ENCODE measurements at regions not wholly inside any gene's neighbourhood (a gene's known extent, or its start where the extent isn't known, plus 50 kb on each side); places are given as distances from the start of the nearest gene placed in this dataset.

GRCh38 chr18:4637876-4638275 lies 182.8 kb upstream of the DLGAP1 start:
- DNase-seq = no peak
- Histone ChIP-seq H2BK12ac (ENCODE audit: low read length in 2 of 2) (no peak overlapping the region), H2AFZ (ENCODE audit: low read depth, low read length) (no peak overlapping the region), H3K14ac (ENCODE audit: low read length in 2 of 2) (no peak overlapping the region), H4K8ac (ENCODE audit: low read length) (no peak overlapping the region), H3K18ac (ENCODE audit: low read depth in 1 of 2, low read length in 2 of 2) (no peak overlapping the region), H2BK15ac (ENCODE audit: low read depth, poor library complexity, severe bottlenecking) (no peak overlapping the region), H2AK5ac (ENCODE audit: low read length, severe bottlenecking) (no peak overlapping the region), H2BK120ac (ENCODE audit: low read depth, low read length) (no peak overlapping the region), H3K27me3 (ENCODE audit: control insufficient read depth in 1 of 2, insufficient read depth in 1 of 2, low read length in 2 of 2) (no peaks in the 10 kb centered on the region), H3K4me3 (ENCODE audit: insufficient read depth in 1 of 2, low read depth in 1 of 2, low read length in 2 of 2) (no peak overlapping the region), H3K27ac (ENCODE audit: low read length, poor library complexity, severe bottlenecking) (no peak overlapping the region), H3K4me2 (ENCODE audit: low read length, poor library complexity, severe bottlenecking) (no peak overlapping the region), H3K36me3 (ENCODE audit: control insufficient read depth in 1 of 2, insufficient read depth in 2 of 2, low read depth in 1 of 2, low read length in 2 of 2) (no peaks in the 10 kb centered on the region), H3K9me3 (ENCODE audit: control insufficient read depth, low read length) (peaks cover 22% of the 10 kb centered on the region), H3K23ac (ENCODE audit: low read length in 2 of 2) (no peak overlapping the region), H3K9ac (ENCODE audit: low read length) (no peak overlapping the region), H4K91ac (ENCODE audit: low read length) (no peak overlapping the region), H3K4me1 (ENCODE audit: control insufficient read depth, insufficient read depth, low read depth, low read length) (no peaks in the 10 kb centered on the region), H3K4ac (ENCODE audit: low read depth in 1 of 2, low read length in 2 of 2) (no peak overlapping the region), H3K79me1 (replicated peaks; ENCODE audit: low read length, poor library complexity, severe bottlenecking) (no peaks in the 10 kb centered on the region), H2BK5ac (ENCODE audit: low read depth, low read length, poor library complexity, severe bottlenecking) (no peak overlapping the region)
- 65% methylated on average over 2 of the region's 4 CpGs for WGBS

GRCh38 chr18:4636967-4637366 lies 181.9 kb upstream of the DLGAP1 start:
- no peak overlapping the region for H3K9ac ChIP-seq (ENCODE audit: low read length)
- no peak overlapping the region for H2BK12ac ChIP-seq (ENCODE audit: low read length in 2 of 2)
- H4K8ac ChIP-seq (ENCODE audit: low read length) = no peak overlapping the region
- H3K14ac ChIP-seq (ENCODE audit: low read length in 2 of 2) = no peak overlapping the region
- H3K4ac ChIP-seq (ENCODE audit: low read depth in 1 of 2, low read length in 2 of 2) = no peak overlapping the region
- H3K27me3 ChIP-seq (ENCODE audit: control insufficient read depth in 1 of 2, insufficient read depth in 1 of 2, low read length in 2 of 2) = no peaks in the 10 kb centered on the region
- no peak overlapping the region for H2BK5ac ChIP-seq (ENCODE audit: low read depth, low read length, poor library complexity, severe bottlenecking)
- H3K27ac ChIP-seq (ENCODE audit: low read length, poor library complexity, severe bottlenecking) = no peak overlapping the region
- DNase-seq = no peak
- no peaks in the 10 kb centered on the region for H3K36me3 ChIP-seq (ENCODE audit: control insufficient read depth in 1 of 2, insufficient read depth in 2 of 2, low read depth in 1 of 2, low read length in 2 of 2)
- H3K23ac ChIP-seq (ENCODE audit: low read length in 2 of 2) = no peak overlapping the region
- H2BK15ac ChIP-seq (ENCODE audit: low read depth, poor library complexity, severe bottlenecking) = no peak overlapping the region
- no peaks in the 10 kb centered on the region for H3K4me1 ChIP-seq (ENCODE audit: control insufficient read depth, insufficient read depth, low read depth, low read length)
- H3K79me1 ChIP-seq (replicated peaks; ENCODE audit: low read length, poor library complexity, severe bottlenecking) = no peaks in the 10 kb centered on the region
- WGBS = 25% methylated on average over 2 of the region's 4 CpGs
- H2AFZ ChIP-seq (ENCODE audit: low read depth, low read length) = no peak overlapping the region
- H3K9me3 ChIP-seq (ENCODE audit: control insufficient read depth, low read length) = peaks cover 27% of the 10 kb centered on the region
- no peak overlapping the region for H3K4me3 ChIP-seq (ENCODE audit: insufficient read depth in 1 of 2, low read depth in 1 of 2, low read length in 2 of 2)
- H3K18ac ChIP-seq (ENCODE audit: low read depth in 1 of 2, low read length in 2 of 2) = no peak overlapping the region
- no peak overlapping the region for H2BK120ac ChIP-seq (ENCODE audit: low read depth, low read length)
- no peak overlapping the region for H4K91ac ChIP-seq (ENCODE audit: low read length)
- H2AK5ac ChIP-seq (ENCODE audit: low read length, severe bottlenecking) = no peak overlapping the region
- H3K4me2 ChIP-seq (ENCODE audit: low read length, poor library complexity, severe bottlenecking) = no peak overlapping the region

- Histone ChIP-seq H2BK15ac (ENCODE audit: low read depth, poor library complexity, severe bottlenecking) (no peak overlapping the region), H3K4me1 (ENCODE audit: control insufficient read depth, insufficient read depth, low read depth, low read length) (no peaks in the 10 kb centered on the region), H3K23ac (ENCODE audit: low read length in 2 of 2) (no peak overlapping the region), H2AFZ (ENCODE audit: low read depth, low read length) (no peak overlapping the region), H3K4ac (ENCODE audit: low read depth in 1 of 2, low read length in 2 of 2) (no peak overlapping the region), H3K14ac (ENCODE audit: low read length in 2 of 2) (no peak overlapping the region), H3K36me3 (ENCODE audit: control insufficient read depth in 1 of 2, insufficient read depth in 2 of 2, low read depth in 1 of 2, low read length in 2 of 2) (no peaks in the 10 kb centered on the region), H3K18ac (ENCODE audit: low read depth in 1 of 2, low read length in 2 of 2) (no peak overlapping the region), H3K4me3 (ENCODE audit: insufficient read depth in 1 of 2, low read depth in 1 of 2, low read length in 2 of 2) (no peak overlapping the region), H3K27me3 (ENCODE audit: control insufficient read depth in 1 of 2, insufficient read depth in 1 of 2, low read length in 2 of 2) (no peaks in the 10 kb centered on the region), H3K27ac (ENCODE audit: low read length, poor library complexity, severe bottlenecking) (no peak overlapping the region), H2AK5ac (ENCODE audit: low read length, severe bottlenecking) (no peak overlapping the region), H2BK5ac (ENCODE audit: low read depth, low read length, poor library complexity, severe bottlenecking) (no peak overlapping the region), H4K8ac (ENCODE audit: low read length) (no peak overlapping the region), H3K79me1 (replicated peaks; ENCODE audit: low read length, poor library complexity, severe bottlenecking) (no peaks in the 10 kb centered on the region), H3K9ac (ENCODE audit: low read length) (no peak overlapping the region), H3K4me2 (ENCODE audit: low read length, poor library complexity, severe bottlenecking) (no peak overlapping the region), H3K9me3 (ENCODE audit: control insufficient read depth, low read length) (peaks cover 16% of the 10 kb centered on the region), H2BK120ac (ENCODE audit: low read depth, low read length) (no peak overlapping the region), H4K91ac (ENCODE audit: low read length) (no peak overlapping the region), H2BK12ac (ENCODE audit: low read length in 2 of 2) (no peak overlapping the region)
- WGBS = 84% methylated on average over 5 of the region's 6 CpGs
- DNase-seq = no peak
Observed at GRCh38 chr18:4631239-4631638, 176.1 kb upstream of the DLGAP1 start.

GRCh38 chr18:4605212-4605611 lies 150.1 kb upstream of the DLGAP1 start:
- Histone ChIP-seq H2AFZ (ENCODE audit: low read depth, low read length) (no peak overlapping the region), H2BK120ac (ENCODE audit: low read depth, low read length) (no peak overlapping the region), H4K8ac (ENCODE audit: low read length) (no peak overlapping the region), H2BK5ac (ENCODE audit: low read depth, low read length, poor library complexity, severe bottlenecking) (no peak overlapping the region), H3K27me3 (ENCODE audit: control insufficient read depth in 1 of 2, insufficient read depth in 1 of 2, low read length in 2 of 2) (no peaks in the 10 kb centered on the region), H3K36me3 (ENCODE audit: control insufficient read depth in 1 of 2, insufficient read depth in 2 of 2, low read depth in 1 of 2, low read length in 2 of 2) (no peaks in the 10 kb centered on the region), H3K4ac (ENCODE audit: low read depth in 1 of 2, low read length in 2 of 2) (no peak overlapping the region), H2AK5ac (ENCODE audit: low read length, severe bottlenecking) (no peak overlapping the region), H3K79me1 (replicated peaks; ENCODE audit: low read length, poor library complexity, severe bottlenecking) (no peaks in the 10 kb centered on the region), H3K4me3 (ENCODE audit: insufficient read depth in 1 of 2, low read depth in 1 of 2, low read length in 2 of 2) (no peak overlapping the region), H3K18ac (ENCODE audit: low read depth in 1 of 2, low read length in 2 of 2) (no peak overlapping the region), H3K9ac (ENCODE audit: low read length) (no peak overlapping the region), H2BK12ac (ENCODE audit: low read length in 2 of 2) (no peak overlapping the region), H3K4me2 (ENCODE audit: low read length, poor library complexity, severe bottlenecking) (no peak overlapping the region), H2BK15ac (ENCODE audit: low read depth, poor library complexity, severe bottlenecking) (no peak overlapping the region), H3K23ac (ENCODE audit: low read length in 2 of 2) (no peak overlapping the region), H4K91ac (ENCODE audit: low read length) (no peak overlapping the region), H3K4me1 (ENCODE audit: control insufficient read depth, insufficient read depth, low read depth, low read length) (no peaks in the 10 kb centered on the region), H3K27ac (ENCODE audit: low read length, poor library complexity, severe bottlenecking) (no peak overlapping the region), H3K9me3 (ENCODE audit: control insufficient read depth, low read length) (no peaks in the 10 kb centered on the region), H3K14ac (ENCODE audit: low read length in 2 of 2) (no peak overlapping the region)
- DNase-seq = no peak
- WGBS = 27% methylated on average over 3 of the region's 3 CpGs

All from mesenchymal stem cell (in vitro differentiated cells and primary cell).